Gastroesophageal sphincter (tissue), 4 donors: ENCODE measurements at regions not wholly inside any gene's neighbourhood (a gene's known extent, or its start where the extent isn't known, plus 50 kb on each side); places are given as distances from the start of the nearest gene placed in this dataset.
"Not testable (repeated sequence)": the region's sequence is repeated elsewhere in the genome, so short reads cannot be mapped to it uniquely, and the experiment has no call there.

Experiments
- ATAC-seq: fragments of 150-250 bp; one replicate; pipeline ENCODE4 v1.9.1; 2016; ENCODE audit warnings: mild to moderate bottlenecking, moderate library complexity
- H3K27ac ChIP-seq, 4 donors: fragments of 200-600 bp; sonication (generic) in 3 of 4; 1 replicate in 3 of 4; 2 replicates in 1 of 4; pipeline ENCODE4 v1.5.1; 2016 to 2019
- H3K27me3 ChIP-seq: fragments of 200-600 bp; sonication (generic); one replicate; pipeline ENCODE4 v1.5.1; 2019
- H3K36me3 ChIP-seq, 2 donors: fragments of 200-600 bp; sonication (generic); one replicate each; pipeline ENCODE4 v1.5.1; 2019; ENCODE audit warnings: control low read depth in 1 of 2
- H3K4me1 ChIP-seq, 3 donors: fragments of 200-600 bp; sonication (generic); 1 replicate in 2 of 3; 2 replicates in 1 of 3; pipeline ENCODE4 v1.5.1; 2016 to 2019; ENCODE audit warnings: control low read depth in 2 of 3
- H3K4me3 ChIP-seq, 2 donors: fragments of 200-600 bp; sonication (generic); one replicate each; pipeline ENCODE4 v1.5.1; 2019; ENCODE audit warnings: mild to moderate bottlenecking in 1 of 2, moderate library complexity in 1 of 2
- H3K9me3 ChIP-seq, 3 donors: fragments of 200-600 bp; sonication (generic); one replicate each; pipeline ENCODE4 v1.5.1; 2017 to 2019; ENCODE audit warnings: control low read depth in 2 of 3
- EP300 ChIP-seq: sonication (generic); formaldehyde crosslinking; IDR thresholded peaks from one replicate; pipeline ENCODE4 v1.6.1; 2017; ENCODE audit warnings: antibody characterized with exemption, mild to moderate bottlenecking
- POLR2A ChIP-seq, 2 donors: fragments of 450-650 bp; IDR thresholded peaks; one replicate each; pipeline ENCODE4 v1.6.1; 2017; ENCODE audit warnings: antibody characterized with exemption in 2 of 2, mild to moderate bottlenecking in 2 of 2, moderate library complexity in 1 of 2
- POLR2AphosphoS5 ChIP-seq: sonication (generic); formaldehyde crosslinking; IDR thresholded peaks from one replicate; pipeline ENCODE4 v1.6.1; 2017; ENCODE audit warnings: antibody characterized with exemption
- whole genome bisulfite sequencing, 2 donors: methylation state at CpG; one replicate each; pipeline ENCODE4 v1.1.5; 2018; ENCODE audit warnings: low coverage in 1 of 2; 5-methylcytosine and 5-hydroxymethylcytosine counted together
- TF ChIP-seq, protein P1 (sequence below), 4 experiments: fragments of 200-600 bp in 2 of 4; fragments of 450-650 bp in 2 of 4; sonication (generic) in 1 of 4; IDR thresholded peaks; one replicate each; pipeline ENCODE4 v1.5.1; 2017 to 2019; ENCODE audit warnings: antibody characterized with exemption in 4 of 4, mild to moderate bottlenecking in 2 of 4, moderate library complexity in 2 of 4

DNA sequence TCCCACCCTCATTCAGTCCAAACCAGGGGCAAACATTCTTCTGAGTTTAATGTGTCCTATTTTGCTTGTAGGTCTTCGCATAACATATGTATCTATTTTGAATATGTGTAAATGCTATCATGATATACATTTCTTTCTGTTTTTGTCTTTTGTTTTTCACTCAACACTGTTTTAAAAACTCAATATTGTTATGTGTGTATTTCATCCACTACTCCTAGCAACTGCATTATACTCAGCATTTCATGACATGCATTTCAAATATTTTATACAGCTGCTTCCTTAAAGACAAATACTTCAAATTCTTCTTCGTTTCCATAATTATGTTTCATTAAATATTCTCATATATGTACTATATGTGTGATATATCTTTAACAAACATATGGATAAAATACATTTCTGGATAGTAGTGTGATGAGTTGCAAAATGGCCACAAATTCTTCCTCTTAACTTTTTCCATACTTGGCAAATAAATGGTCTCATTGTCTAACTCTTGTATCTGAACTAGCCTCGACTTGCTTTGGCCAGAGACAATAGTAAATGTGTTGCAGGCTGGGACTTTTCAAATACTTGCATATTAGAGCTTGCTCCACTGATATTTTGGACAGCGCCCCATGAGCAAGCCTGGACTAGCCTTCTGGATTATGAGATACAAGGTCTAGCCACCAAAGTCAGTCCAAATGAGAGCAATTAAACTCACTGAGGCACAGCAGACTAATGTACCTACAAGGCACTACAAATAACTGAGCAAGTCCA is 539.7 kb upstream of the KCND2 start:
- ATAC-seq: no peak
- no peaks in the 10 kb centered on the region for H3K27me3 ChIP-seq
- no peak overlapping the region for H3K27ac ChIP-seq
- TF ChIP-seq EP300 (no peak), POLR2A (IDR thresholded peaks at IDR 0.05) (no peak), POLR2AphosphoS5 (no peak)
- TF ChIP-seq, protein P1, sequence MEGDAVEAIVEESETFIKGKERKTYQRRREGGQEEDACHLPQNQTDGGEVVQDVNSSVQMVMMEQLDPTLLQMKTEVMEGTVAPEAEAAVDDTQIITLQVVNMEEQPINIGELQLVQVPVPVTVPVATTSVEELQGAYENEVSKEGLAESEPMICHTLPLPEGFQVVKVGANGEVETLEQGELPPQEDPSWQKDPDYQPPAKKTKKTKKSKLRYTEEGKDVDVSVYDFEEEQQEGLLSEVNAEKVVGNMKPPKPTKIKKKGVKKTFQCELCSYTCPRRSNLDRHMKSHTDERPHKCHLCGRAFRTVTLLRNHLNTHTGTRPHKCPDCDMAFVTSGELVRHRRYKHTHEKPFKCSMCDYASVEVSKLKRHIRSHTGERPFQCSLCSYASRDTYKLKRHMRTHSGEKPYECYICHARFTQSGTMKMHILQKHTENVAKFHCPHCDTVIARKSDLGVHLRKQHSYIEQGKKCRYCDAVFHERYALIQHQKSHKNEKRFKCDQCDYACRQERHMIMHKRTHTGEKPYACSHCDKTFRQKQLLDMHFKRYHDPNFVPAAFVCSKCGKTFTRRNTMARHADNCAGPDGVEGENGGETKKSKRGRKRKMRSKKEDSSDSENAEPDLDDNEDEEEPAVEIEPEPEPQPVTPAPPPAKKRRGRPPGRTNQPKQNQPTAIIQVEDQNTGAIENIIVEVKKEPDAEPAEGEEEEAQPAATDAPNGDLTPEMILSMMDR (IDR thresholded peaks at IDR 0.05): no peak
- H3K4me3 ChIP-seq: no peak overlapping the region
- WGBS, 2 donors: 52 to 55% methylated on average over 3 of the region's 4 CpGs
- no peaks in the 10 kb centered on the region for H3K4me1 ChIP-seq
- no peaks in the 10 kb centered on the region for H3K36me3 ChIP-seq
- H3K9me3 ChIP-seq: no peaks in the 10 kb centered on the region

DNA sequence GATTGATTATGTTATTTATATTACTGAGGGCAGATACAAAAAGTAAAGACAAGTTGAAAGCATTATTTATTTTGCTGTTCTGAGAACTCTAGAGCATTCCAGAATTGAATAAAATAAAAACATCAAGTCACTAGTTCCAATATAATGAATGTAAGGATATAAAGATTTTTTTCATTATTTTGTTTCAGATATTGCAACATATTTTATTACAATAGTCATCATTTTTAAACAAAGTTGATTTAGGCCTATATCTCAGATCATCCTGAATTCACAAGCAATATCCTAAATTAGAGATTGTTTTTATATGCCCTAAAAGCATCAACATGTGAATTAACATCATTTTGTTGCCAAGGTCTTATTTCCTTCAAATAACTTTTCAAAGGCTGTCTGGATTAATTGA is 535.6 kb upstream of the KCND2 start:
- no peak overlapping the region for H3K27ac ChIP-seq
- H3K36me3 ChIP-seq: no peaks in the 10 kb centered on the region
- H3K27me3 ChIP-seq: no peaks in the 10 kb centered on the region
- H3K4me3 ChIP-seq: no peak overlapping the region
- TF ChIP-seq POLR2A (IDR thresholded peaks at IDR 0.05): no peak
- TF ChIP-seq, protein P1 (IDR thresholded peaks at IDR 0.05): no peak
- TF ChIP-seq EP300: no peak
- no peak for TF ChIP-seq POLR2AphosphoS5
- H3K9me3 ChIP-seq: no peaks in the 10 kb centered on the region
- no peak for ATAC-seq
- H3K4me1 ChIP-seq: no peaks in the 10 kb centered on the region

DNA sequence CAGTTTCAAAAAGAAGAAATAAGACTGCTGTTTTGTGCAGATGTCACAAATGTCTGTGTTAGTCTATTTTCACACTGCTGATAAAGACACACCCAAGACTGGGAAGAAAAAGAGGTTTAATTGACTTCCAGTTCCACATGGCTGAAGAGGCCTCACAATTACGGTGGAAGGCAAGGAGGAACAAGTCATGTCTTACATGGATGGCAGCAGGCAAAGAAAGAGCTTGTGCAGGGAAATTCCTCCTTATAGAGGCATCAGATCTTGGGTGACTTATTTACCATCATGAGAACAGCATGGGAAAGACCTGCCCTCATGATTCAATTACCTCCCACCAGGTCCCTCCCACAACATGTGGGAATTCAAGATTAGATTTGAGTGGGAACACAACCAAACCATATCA is 527.7 kb upstream of the KCND2 start:
- ATAC-seq: not testable (repeated sequence)

DNA sequence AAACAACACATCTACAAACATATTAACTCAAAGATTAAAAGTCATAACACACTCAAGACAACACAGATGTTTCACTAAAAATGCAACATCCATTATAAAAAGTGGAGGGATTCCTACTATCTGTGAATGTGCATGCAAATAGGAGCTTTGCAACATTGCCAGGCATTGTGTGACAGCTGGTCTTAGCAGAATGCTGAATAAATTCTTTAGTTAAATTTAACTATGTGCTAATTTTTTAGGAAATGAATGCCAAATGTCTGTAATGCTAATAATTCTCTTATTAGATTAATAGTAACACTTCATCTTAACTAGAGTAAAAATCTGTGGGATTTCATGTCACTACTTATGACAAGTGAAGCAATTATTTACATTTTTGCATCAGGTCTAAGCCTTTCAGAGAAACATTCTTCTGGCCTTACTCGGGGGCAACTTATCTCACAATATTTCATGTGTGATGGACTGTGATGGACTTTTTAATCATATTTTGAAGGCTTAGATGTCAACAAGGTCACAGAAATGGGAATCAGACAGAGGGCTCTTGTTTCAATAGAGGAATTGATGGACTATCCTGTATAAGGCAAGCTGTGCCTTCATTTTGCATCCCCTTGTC is 524.6 kb upstream of the KCND2 start:
- no peak overlapping the region for H3K4me3 ChIP-seq
- no peaks in the 10 kb centered on the region for H3K4me1 ChIP-seq
- no peaks in the 10 kb centered on the region for H3K27me3 ChIP-seq
- H3K9me3 ChIP-seq: no peaks in the 10 kb centered on the region
- no peak overlapping the region for H3K27ac ChIP-seq
- WGBS, 2 donors: 20 to 24% methylated on average over 1 of the region's 1 CpG
- ATAC-seq: no peak
- TF ChIP-seq, protein P1 (IDR thresholded peaks at IDR 0.05): no peak
- TF ChIP-seq EP300 (no peak), POLR2AphosphoS5 (no peak), POLR2A (IDR thresholded peaks at IDR 0.05) (no peak)
- no peaks in the 10 kb centered on the region for H3K36me3 ChIP-seq

More for the DNA sequence above, 527.7 kb upstream of the KCND2 start:
- not testable (repeated sequence) for H3K36me3 ChIP-seq, H3K4me3 ChIP-seq, H3K27ac ChIP-seq, H3K27me3 ChIP-seq, H3K4me1 ChIP-seq, H3K9me3 ChIP-seq
- 100% methylated on average over 1 of the region's 1 CpG for WGBS, 2 donors

DNA sequence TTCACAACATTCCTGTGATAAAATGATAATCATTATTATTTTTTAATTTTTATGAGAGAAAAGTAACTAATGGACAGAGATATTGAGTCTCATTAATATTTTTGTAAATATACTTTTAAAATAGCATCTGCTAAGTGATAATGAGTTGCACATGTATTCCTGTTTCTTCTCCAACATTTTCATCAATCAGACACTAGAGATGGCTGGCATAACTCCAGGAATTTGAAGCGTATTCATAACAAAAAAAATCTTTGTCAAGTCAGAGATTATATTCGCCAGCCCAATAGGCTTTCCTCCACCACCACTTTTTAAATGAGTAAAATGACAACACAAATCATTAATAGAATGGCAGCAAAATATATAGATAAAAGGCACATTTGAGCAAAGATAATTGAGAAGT is 524.0 kb upstream of the KCND2 start:
- H3K9me3 ChIP-seq: no peaks in the 10 kb centered on the region
- H3K4me3 ChIP-seq: no peak overlapping the region
- ATAC-seq: no peak
- no peak for TF ChIP-seq POLR2AphosphoS5
- TF ChIP-seq, protein P1 (IDR thresholded peaks at IDR 0.05): no peak
- no peak for TF ChIP-seq POLR2A (IDR thresholded peaks at IDR 0.05)
- TF ChIP-seq EP300: no peak
- WGBS, 2 donors: 0 to 23% methylated on average over 2 of the region's 2 CpGs
- no peaks in the 10 kb centered on the region for H3K4me1 ChIP-seq
- no peak overlapping the region for H3K27ac ChIP-seq
- no peaks in the 10 kb centered on the region for H3K36me3 ChIP-seq
- no peaks in the 10 kb centered on the region for H3K27me3 ChIP-seq
